Hematopoietic multipotent progenitor cell treated with erythropoietin and hydrocortisone succinate and interleukin-3 and kit ligand, for 8 days (in vitro differentiated cells): ENCODE measurements at regions not wholly inside any gene's neighbourhood (a gene's known extent, or its start where the extent isn't known, plus 50 kb on each side); places are given as distances from the start of the nearest gene placed in this dataset.
"Not testable (repeated sequence)": the region's sequence is repeated elsewhere in the genome, so short reads cannot be mapped to it uniquely, and the experiment has no call there.

Experiments
- DNase-seq: peaks from one replicate; pipeline ENCODE4 v3.0.0-alpha.2; 2015

DNA sequence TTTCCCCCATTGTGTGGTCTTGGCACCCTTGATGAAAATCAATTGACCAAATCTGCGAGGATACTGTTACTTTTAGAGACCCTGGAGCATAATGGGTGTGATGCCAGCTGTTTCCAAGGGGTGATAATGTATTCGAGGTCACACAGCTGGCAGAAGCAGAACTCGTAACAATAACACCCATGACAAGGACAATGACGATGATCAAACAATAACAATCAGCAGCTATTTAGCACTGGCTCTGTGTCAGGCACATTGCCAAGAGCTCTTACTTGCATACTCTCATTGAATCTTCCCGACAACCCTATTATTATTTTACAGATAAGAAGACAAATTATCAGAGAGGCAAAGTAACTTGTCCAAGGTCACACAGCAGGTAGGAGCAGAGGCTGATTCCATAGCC, 223.7 kb upstream of the MSX2 start:
- DNase-seq = no peak

DNA sequence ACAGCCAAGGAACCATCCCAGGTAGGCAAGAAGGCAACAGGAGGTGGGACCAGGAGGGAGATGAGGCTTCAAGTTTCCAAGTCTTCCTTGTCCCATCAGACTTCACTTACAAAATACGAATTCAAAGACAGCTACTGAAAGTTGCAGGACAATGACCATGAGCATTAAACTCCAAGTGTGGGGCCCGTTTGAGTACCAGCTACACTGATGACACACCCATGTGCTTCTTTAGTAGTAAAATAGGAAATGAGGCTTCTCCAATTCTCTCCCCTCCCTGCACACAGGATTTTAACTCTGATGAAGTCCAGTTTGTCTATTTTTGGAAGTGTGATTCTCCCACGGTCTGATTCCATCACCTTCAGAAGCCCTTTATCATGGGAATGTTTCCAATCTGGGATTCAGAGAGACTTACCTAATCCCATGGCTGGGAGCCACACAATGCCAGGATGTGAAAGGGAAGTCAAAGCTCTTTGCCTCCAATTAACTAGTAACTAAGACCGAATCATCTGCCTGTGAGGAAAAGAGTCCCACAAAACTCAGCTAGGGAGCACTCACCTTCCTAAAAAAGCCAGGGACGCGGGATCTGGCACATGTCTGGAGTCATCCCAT, 222.8 kb upstream of the MSX2 start:
- no peak for DNase-seq

DNA sequence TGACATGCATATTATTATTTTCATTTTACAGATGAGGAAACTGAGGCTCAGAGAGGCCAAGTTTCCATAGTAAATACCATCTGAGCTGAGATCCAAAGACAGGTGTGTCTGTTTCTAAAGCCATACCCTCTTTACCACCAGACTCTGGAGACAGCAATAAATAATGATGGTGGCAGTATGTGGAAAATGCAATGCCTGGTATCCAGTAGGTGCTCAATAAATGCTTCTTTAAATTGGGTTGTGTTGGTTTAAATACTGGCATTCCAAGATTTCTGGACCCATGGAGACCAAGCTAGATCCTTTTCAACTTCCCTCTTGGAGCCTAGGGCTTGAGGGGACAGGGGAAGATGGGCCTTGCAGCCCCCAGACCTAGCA, 221.3 kb upstream of the MSX2 start:
- no peak for DNase-seq

DNA sequence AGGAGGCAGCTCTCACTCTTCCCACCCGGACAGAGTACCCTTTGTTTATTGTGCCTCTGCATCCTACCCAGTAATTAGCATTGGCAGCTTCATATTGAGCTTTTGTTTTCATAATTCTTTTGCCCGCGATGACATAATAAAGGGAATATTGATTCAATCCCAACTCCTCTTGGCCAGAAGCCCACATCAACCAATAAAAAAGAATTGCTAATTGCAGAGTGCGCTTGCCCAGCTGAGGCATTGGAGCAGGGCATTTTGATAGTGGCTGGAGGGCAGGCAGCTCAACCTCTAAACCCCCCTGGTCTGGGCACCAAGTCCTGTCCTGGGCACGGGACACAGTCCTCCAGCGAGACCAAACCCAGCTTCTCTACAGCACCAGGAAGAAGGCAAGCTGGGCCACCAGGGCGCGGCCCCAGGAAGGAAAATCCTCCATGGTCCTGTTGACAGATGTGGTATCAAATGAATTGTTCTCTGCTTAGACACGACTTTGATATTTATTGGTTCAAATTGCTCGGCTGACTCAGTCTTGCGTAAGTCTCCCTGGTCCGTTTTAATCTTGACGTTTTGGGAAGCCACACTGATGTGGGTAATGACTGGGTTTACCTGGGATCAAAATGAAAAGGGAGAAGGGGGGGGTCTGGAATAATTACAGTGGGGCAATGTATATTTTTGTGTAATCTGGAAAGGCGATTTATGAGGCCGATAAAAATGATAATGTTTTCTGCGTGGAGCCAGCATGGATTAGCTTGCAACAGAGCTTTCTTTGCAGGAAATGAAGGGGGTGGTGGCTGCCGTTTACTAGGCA, 220.7 kb upstream of the MSX2 start:
- DNase-seq = no peak

DNA sequence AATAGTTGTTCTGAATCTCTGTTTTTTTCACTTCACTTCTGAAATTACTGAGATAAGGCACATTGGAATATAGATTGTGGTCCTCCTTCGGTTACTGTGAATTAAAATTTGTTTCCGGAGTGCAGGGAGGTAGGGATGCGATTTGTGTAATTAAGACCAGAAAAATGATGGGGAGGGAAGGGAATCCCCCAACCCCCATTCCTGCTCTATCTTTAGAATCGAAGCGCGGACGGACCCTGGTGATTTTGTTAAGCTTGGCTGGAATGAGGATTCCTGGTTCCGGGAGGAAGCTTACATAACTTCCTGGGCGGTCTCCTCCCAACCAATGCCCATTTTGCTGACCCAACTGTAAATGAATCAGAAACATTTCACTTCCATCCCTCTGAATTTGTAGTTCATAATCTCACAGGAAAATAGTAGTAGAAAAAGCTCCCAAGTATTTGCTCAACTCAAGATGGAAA, 220.1 kb upstream of the MSX2 start:
- DNase-seq = no peak

DNA sequence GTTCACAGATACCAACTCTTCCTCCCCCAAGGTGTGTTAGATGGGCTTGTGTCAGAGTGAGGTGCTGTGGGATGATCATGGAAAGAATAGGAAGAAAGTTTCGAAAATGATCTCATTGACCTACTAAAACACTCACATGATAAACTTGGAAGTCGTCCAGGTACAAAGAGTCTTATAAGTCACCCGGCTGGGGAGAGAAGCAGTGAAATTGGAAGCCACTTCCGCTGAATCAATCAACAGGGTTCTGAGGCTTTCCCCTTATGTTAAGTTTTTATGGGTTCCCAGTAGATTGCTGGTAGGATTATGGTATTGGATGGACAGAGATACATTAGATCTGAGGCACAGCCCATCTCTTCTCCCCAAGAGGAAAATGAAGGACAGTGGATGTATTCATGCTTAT, 218.8 kb upstream of the MSX2 start:
- no peak for DNase-seq

DNA sequence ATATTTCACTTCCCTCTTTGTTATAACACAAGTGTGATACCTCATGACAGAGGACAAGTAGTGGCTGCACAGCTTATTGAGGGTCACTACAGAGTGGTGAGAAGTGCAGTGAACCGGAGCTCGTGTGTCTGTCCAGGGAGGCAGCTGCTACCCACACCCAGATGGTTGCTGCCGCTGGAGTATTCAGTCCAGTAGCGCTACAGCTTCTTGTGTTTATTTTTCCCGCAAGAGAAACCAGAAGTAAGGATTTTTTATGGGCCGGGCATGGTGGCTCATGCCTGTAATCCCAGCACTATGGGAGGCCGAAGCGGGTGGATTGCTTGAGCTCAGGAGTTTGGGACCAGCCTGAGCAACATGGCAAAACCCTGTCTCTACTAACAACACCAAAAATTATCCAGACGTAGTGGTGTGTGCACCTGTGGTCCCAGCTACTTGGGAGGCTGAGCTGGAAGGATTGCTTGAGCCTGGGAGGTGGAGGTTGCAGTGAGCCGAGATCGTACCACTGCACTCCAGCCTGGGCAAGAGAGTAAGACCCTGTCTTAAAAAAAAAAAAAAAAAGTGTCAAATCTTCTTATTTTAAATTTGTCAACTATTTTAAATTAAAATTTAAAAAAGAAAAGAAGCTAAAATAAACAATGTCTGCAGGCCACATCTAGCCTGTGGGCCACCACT, 213.5 kb upstream of the MSX2 start:
- not testable (repeated sequence) for DNase-seq

DNA sequence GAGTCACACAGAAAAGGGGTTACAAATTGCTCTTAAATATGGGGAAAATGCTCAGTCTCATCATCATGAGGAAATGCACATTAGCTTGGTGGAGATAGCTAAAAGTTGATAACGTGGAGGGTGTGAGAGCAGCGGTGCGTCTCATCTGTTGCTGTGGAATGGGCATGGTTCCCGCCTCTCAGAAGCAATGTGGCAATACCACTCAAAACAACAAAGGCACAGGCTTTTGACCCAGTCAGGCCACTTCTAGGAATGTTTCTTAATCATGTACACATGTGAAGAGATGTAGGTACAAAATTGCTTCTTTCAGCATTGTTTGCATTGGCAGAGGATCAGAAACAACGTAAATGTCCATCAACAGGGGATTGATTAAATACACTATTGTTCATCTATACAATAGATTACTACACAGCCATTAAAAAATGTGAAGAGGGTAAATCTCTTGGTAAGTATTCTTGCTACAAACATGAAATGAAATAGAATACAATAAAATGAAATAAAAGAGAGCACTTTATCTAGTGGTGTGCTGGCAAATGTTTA, 212.6 kb upstream of the MSX2 start:
- DNase-seq = no peak

DNA sequence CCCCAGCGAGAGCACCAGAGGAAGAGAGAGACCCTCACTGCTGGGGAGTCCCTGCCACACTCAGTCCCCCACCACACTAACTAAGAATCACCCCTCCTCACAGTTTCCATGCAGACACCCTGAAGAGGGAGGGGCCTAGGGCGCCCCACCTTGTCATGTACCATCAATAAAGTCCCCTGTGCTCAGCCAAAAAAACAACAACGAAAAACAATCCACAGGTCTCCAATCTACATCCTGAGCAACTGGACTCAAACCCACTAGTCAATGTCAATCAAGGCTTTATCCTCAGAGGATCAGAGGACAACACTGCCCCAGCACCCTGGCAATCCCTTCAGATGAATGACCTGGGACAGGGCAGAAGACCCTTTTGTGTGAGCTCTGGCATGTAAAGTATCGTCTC, 210.1 kb upstream of the MSX2 start:
- no peak for DNase-seq

DNA sequence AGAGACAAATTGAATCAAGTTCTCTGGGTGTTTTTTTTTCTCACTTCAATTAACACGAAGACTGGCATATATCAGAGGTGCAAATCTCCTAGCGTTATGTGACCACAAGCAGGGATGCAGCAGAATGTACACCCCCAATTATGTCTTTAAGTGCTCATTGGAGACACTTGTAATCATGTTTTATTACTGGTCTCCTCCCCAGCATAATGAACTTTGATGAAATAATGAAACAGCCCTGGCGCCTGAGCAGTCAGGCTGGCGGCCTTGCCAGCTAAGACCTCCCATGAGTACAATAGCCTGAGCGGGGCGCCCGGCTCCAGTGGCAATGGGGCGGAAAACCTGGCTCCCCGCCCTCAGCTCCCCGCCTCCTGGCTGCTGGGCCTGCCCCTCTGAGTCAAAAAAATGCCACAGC, 209.4 kb upstream of the MSX2 start:
- DNase-seq = no peak

DNA sequence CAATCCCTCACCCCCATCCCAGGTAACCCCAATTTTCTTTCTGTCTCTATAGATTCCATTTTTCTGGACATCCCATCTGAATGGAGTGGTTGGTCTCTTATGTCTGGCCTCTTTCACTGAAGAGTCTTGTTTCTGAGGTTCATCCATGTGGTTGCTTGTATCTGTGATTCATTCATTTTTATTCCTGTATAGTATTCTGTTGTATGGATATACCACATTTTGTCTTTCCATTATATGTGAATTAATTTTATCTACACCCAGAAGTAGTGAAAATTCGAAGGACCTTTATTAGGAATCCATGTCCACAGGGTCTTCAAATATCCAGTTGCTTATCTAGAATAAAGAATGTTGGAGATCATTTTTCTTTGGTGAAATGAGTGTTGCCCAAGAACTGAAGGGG, 207.6 kb upstream of the MSX2 start:
- DNase-seq = no peak

DNA sequence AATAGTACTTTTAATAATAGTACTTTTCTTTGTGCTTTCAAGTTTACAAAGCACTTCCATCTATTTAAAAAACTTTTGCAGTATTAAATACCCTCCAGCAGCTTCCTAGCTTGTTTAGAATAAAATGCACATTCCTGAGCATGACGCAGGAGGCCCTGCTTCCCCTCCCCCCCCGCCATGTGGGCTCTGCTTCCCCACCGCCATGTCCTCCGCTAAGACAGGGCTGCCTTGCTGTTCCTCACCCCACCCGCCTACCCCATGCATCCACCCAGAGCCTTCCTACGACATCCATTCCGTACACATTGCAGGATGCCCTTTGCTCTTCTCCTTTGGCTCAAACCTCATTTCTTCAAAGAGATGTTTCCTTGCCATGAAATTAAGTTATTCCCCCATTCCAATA, 205.9 kb upstream of the MSX2 start:
- no peak for DNase-seq

DNA sequence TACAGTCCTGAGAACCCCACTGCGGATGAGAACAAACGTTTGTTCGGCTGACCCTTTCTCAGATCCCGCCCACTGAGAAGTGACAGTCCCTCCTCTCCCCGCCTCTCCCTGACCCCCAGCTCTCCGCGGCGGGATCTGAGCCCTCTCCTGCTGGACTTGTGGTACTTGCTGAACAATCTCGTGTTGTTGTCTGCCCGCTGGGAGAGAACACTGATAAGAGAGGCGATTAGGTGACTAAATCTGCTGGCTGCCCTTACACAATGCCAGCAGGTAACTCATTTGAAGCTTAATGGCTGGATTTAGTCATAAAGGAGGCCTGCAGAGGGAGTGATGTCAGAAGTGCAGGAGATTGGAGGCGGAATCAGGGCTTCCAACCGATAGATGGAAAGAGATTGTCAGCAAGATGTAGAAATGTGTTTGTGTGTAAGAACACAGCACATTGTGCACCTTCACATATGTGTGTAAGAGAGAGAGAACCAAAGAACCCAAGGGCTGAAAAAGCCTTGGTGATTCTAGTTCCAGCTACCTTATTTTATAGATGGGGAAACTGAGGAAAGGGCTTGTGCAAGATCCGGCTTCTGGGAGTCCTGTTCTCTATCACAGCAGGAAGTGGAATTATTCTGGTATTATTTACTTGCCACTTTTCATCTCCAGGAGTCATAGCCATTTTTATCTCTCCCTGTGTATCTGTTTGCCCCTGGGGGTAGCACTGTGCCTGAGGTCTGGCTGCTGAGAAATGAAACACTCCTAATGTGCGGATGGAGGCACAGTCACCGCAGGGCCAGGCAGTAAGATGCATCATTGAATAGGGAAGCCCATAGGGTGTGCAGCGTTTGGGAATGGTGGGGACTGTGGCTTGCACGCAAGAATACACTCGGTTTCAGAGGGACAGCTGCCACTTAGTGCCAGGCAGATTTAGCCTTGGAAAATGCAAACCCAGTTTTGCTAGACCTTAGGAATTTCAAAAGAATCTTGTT, 203.7 kb upstream of the MSX2 start:
- no peak for DNase-seq

DNA sequence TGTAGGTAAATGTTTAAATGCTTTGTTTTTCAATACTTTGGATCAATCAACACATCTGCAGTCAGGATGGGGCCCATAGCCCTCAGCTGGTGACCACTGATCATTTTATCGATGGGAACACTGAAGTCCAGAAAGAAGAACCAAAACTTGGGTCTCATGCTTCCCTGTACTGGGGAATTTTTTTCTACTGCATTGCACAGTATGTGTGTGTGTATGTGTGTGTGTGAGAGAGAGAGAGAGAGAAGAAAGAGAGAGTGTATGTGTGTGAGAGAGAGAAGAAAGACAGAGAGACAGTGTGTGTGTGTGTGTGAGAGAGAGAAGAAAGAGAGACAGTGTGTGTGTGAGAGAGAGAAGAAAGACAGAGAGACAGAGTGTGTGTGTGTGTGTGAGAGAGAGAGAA, 202.9 kb upstream of the MSX2 start:
- no peak for DNase-seq

DNA sequence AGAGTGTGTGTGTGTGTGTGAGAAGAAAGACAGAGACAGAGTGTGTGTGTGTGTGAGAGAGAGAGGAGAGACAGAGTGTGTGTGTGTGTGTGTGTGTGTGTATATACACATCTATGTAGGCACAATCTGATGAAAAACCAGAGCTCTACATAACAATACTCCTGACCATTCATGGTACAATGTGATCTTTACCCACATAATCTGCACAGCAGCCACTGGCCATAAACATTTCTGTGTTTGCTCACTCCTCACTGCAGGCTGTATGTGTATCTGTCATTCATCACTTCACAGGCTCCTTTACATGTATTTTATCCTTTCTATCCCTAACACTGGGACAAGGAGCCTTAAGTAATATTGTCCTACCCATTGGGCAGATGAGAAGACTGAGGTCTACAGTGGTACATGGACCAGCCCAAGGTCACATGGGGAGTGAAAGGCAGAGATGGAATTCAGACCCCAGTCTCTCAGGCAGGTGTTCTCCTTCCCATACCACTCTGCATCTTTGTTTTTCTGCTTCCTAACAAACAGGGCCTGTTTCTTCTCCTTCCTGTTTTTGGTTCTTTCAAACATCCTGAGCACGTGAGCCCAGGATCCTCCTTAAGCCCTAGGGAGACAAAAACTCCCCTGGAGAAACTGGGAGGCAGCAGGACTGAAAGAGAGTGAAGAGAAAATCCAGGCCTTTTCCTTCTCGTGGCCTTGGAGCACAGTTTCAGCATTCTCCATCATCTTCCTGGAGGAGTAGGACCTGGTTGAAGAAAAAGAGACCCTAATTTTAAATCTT, 201.7 kb upstream of the MSX2 start:
- no peak for DNase-seq

DNA sequence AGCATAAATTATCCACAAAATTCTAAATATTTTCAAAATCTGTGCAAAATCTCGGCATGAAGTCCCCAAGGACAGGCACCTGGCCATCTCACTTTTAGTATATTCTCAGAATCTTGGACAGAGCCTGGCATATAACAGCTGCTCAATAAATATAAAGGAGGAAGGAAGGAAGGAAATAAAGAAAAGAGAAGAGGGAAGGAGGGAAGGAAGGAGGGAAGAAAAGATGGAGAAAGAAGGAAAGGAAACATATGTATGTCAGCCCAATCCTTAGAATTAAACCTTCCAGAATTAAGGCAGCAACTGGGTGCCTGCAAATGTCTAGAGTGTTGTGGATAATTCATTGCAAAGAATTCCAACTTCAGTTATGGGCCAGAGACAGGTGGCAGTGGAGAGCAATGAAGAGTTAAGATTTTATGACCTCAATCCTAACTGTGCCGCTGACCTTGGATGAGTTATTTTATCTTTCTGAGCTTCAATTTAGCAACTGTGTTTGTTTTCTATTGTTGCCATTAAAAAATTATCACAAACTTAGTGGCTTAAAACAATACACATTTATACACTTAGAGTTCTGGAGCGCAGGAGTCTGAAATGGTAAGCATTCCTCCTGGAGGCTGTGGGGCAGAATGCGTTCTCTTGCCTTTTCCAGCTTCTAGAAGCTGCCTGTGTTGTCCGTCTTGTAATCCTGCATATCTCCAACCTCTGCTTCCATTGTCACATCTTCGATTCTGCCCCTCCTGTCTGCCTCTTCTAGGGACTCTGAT, 200.9 kb upstream of the MSX2 start:
- no peak for DNase-seq

DNA sequence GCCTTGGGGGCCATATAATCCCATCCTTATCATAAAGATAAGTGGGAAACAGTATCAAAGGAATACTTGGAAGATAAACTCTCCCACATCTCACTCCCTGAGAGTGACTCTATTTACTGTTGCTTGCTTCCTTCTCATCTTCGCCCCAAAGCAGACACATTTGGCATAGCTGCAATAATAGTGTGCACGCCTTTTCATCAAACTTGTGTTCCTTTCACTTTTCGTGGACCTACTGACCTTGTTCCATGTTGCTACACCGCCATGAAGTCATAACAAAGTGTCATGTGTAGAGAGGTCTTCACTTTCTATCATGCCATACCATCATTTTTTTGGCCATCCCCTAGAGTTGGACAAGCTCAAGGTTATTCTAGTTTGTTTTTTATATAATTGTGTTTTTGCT, 200.0 kb upstream of the MSX2 start:
- DNase-seq = no peak

DNA sequence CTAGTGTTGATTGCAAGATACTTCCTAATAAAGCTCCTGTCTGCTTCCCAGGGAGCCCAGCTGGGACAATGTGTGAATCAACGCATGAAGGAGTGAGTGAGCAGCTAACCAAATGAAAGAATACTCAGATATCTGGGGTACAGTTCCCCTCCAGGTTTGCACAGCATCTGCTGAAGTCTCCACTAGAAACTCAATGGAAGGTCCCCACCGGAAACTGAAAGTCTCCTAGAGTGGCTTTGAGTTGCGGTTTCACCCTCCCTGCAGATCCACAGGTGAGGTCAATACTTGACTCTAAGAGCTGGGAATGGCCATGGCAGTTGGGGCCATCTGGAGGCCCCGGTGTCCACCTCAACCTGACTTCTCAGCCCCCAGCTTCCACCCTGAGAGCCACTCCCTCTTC, 198.2 kb upstream of the MSX2 start:
- DNase-seq = no peak

DNA sequence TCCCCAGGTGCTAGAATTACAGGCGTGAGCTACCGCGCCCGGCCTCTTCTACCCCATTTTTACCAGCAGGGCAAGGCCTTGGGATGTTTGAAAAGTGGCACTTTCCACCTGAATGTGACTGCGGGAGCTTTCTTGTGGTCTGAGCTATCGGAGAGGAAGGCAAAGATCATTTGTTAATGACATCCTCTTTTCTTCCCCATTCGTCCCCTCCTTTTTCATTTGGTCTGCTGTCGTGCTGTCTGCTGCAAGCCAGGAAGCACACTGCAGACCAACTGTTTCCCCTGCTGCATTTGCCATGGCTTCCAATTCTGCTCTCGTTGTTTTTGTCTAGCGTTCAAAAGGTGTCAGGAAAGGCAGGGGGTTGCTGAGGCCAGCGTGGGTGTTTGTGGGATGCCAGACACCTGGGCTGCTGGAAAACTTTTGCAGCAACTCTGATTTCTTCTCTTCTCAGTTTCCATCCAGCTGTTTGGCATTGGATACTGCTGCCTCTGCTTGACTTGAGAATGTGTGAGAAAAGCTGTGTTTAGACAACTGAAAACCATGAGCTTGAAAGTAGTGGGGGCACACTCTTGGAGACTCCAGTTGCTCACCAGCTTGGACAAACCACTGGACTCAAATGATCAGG, 196.4 kb upstream of the MSX2 start:
- DNase-seq = no peak

DNA sequence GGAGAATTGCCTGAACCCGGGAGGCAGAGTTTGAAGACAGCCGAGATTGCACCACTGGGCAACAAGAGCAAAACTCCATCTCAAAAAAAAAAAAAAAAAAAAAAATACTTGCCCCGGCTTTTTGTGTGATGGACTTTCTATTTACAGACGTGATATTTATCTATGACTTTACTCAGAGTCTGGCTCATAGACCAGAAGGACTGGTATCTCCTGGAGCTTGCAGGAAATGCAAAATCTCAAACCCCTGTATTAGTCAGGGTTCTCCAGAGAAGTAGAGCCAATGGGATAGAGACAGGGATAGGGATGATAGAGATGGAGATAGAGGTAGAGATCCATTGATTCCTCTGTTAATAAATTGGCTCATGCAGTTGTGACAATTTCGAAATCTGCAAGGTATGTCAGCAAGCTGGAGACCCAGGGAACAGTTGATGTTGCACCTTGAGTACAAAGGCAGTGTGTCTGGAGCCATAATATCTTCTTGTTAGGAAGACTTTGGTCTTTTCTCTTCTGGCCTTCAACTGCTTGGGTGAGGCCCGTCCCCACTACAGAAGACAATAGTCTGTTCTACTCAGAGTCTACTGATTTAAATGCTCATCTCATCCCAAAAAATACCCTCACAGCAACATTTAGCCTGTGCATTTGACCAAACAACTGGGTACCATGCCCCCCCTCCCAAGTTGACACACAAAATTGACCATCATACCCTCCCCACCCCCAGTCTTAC, 195.4 kb upstream of the MSX2 start:
- DNase-seq = no peak
